ENCODE measurements at regions not wholly inside any gene's neighbourhood (a gene's known extent, or its start where the extent isn't known, plus 50 kb on each side); places are given as distances from the start of the nearest gene placed in this dataset.

- TF ChIP-seq ZBTB33 (IDR thresholded peaks at IDR 0.05; ENCODE audit: extremely low read depth, insufficient replicate concordance, low read length), result no peak
- no peak for TF ChIP-seq CBX3 (IDR thresholded peaks at IDR 0.05; ENCODE audit: low read depth)
- TF ChIP-seq EZH2phosphoT487 (IDR thresholded peaks at IDR 0.05; ENCODE audit: borderline replicate concordance), result no peak
- TF ChIP-seq EGR1 (IDR thresholded peaks at IDR 0.05; ENCODE audit: low read depth), result no peak
- no peak for TF ChIP-seq CTCF (IDR thresholded peaks at IDR 0.05 in 2 of 3, conservative IDR thresholded peaks at IDR 0.05 in 1 of 3; ENCODE audit: borderline replicate concordance in 1 of 3, insufficient read depth in 1 of 3, low read depth in 2 of 3, low read length in 2 of 3)
- TF ChIP-seq POLR2AphosphoS5 (IDR thresholded peaks at IDR 0.05; ENCODE audit: low read depth, low read length), result no peak
These were observed 233.7 kb upstream of the ADAMTSL1 start (continued) for GRCh38 chr9:18240213-18240612.

GRCh38 chr9:18245911-18246310 is 228.0 kb upstream of the ADAMTSL1 start:
- CTCF ChIA-PET, result no interaction called here
- H3K36me3 ChIP-seq (ENCODE audit: control insufficient read depth in 1 of 2, insufficient read depth in 2 of 2, low read length in 2 of 2), result no peaks in the 10 kb centered on the region

More at GRCh38 chr9:18245911-18246310, 228.0 kb upstream of the ADAMTSL1 start:
- Histone ChIP-seq H3K9ac (ENCODE audit: low read length) (no peak overlapping the region), H3K79me2 (ENCODE audit: insufficient read depth, low read length) (no peaks in the 10 kb centered on the region), H4K20me1 (ENCODE audit: insufficient read depth) (no peaks in the 10 kb centered on the region), H2AFZ (ENCODE audit: low read depth, low read length, poor library complexity, severe bottlenecking) (no peak overlapping the region), H3K4me3 (replicated peaks in 1 of 2; ENCODE audit: low read depth in 1 of 2, low read length in 2 of 2) (no peak overlapping the region), H3K27me3 (ENCODE audit: insufficient read depth, low read length) (no peaks in the 10 kb centered on the region), H3K4me1 (ENCODE audit: control insufficient read depth in 1 of 2, insufficient read depth in 2 of 2, low read length in 2 of 2) (no peaks in the 10 kb centered on the region), H3K27ac (ENCODE audit: low read depth, low read length) (no peak overlapping the region), H3K9me3 (ENCODE audit: control insufficient read depth in 1 of 2, insufficient read depth in 1 of 2, low read depth in 1 of 2, low read length in 2 of 2) (peaks cover 5 to 10% of the 10 kb centered on the region in 2 experiments; a peak in 1 of 4 replicates), H3K4me2 (ENCODE audit: low read length) (no peak overlapping the region), H3K9me2 (ENCODE audit: insufficient read depth) (no peaks in the 10 kb centered on the region)
- TF ChIP-seq CTCF (IDR thresholded peaks at IDR 0.05 in 2 of 3, conservative IDR thresholded peaks at IDR 0.05 in 1 of 3; ENCODE audit: borderline replicate concordance in 1 of 3, insufficient read depth in 1 of 3, low read depth in 2 of 3, low read length in 2 of 3) (0 out of 6 replicates have a peak, but pooled peaks of 1 of the 3 experiments have one; percentile 25), SIN3A (IDR thresholded peaks at IDR 0.05; ENCODE audit: low read depth) (no peak)
- no peak for DNase-seq (ENCODE audit: low read depth, low spot score)
- intact Hi-C loops (cut with micrococcal nuclease), result no loop called here
- ATAC-seq, result no peak
- ChIA-PET POLR2A (no interaction called here), RAD21 (ENCODE audit: low non-redundant PET in 1 of 2, low total read pairs in 2 of 2, uncharacterized antibody in 2 of 2, unreplicated experiment in 2 of 2) (no interaction called here)
- BruUV-seq (replicated peaks), result no TSS peak
